ENCODE measurements at regions not wholly inside any gene's neighbourhood (a gene's known extent, or its start where the extent isn't known, plus 50 kb on each side); places are given as distances from the start of the nearest gene placed in this dataset.

DNA sequence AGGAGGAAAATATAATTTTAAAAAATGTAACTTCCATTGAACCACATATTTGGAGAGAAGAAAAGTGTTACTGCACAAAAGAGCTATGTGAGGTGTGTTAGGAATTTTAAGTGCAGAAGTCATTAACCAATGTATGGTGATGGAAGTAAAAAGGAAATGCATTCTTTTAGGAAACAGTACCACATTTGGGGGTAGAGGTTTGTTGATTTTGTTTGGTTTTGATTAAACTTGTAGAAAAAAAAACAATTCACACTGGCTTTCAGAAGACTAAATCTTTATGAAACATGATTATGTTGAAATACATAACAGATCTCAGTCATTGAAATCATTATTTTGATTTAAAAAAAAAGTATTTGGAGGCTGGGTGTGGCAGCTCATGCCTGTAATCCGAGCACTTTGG is 1287.0 kb upstream of the GJE1 start:
- no peaks in the 10 kb centered on the region for H3K36me3 Mint-ChIP-seq (ENCODE audit: low read depth)
- no peak overlapping the region for H3K27ac Mint-ChIP-seq
- TF ChIP-seq, protein P1, sequence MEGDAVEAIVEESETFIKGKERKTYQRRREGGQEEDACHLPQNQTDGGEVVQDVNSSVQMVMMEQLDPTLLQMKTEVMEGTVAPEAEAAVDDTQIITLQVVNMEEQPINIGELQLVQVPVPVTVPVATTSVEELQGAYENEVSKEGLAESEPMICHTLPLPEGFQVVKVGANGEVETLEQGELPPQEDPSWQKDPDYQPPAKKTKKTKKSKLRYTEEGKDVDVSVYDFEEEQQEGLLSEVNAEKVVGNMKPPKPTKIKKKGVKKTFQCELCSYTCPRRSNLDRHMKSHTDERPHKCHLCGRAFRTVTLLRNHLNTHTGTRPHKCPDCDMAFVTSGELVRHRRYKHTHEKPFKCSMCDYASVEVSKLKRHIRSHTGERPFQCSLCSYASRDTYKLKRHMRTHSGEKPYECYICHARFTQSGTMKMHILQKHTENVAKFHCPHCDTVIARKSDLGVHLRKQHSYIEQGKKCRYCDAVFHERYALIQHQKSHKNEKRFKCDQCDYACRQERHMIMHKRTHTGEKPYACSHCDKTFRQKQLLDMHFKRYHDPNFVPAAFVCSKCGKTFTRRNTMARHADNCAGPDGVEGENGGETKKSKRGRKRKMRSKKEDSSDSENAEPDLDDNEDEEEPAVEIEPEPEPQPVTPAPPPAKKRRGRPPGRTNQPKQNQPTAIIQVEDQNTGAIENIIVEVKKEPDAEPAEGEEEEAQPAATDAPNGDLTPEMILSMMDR (IDR thresholded peaks at IDR 0.05; ENCODE audit: unreplicated experiment in 3 of 3), result no peak
- no peaks in the 10 kb centered on the region for H3K27me3 Mint-ChIP-seq (ENCODE audit: low read depth)
- H3K4me1 Mint-ChIP-seq, result peaks cover 5% of the 10 kb centered on the region
- no peaks in the 10 kb centered on the region for H3K9me3 Mint-ChIP-seq
- no peak overlapping the region for H3K4me3 Mint-ChIP-seq

DNA sequence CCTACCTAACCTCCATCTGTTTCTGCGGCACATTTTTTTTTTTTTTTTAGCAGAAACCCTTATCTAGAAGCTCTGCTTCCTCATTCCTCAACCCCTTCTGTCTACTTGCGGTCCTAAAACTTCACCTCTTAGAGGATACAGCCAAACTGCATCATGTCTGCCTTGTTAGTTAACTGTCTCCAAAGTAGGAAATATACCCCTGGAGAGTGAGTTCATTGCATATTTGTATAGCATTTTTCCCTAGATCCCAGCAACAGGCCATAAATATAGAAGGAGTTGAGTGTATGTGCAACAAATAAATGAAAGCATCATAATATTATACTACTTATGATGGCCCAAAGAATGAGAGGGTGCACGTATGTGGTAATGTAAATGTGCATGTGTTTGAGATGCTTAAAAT is 1288.6 kb upstream of the GJE1 start:
- Mint-ChIP-seq H3K4me1 (peaks cover 3% of the 10 kb centered on the region), H3K9me3 (no peaks in the 10 kb centered on the region), H3K36me3 (ENCODE audit: low read depth) (no peaks in the 10 kb centered on the region), H3K27ac (no peak overlapping the region), H3K4me3 (no peak overlapping the region), H3K27me3 (ENCODE audit: low read depth) (no peaks in the 10 kb centered on the region)
- TF ChIP-seq, protein P1 (IDR thresholded peaks at IDR 0.05; ENCODE audit: unreplicated experiment in 3 of 3), result no peak

DNA sequence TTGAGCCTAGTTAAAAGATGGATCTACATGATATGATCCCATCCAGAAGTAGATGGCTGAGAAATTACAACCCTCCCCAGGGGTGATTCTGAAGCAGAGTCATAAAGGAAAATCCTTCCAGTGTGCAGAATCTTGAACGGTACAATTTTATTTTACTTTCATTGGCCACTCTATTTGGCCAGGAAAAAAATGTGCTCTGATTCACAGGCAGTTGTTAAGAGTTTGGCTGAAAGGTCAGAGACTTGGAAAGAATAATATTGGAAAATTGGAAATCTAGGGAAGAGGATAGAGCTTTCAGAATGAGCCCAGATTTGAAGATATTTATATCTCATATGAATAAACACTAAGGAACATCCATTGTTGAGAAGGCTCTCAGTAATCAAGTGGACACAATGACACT is 1299.3 kb upstream of the GJE1 start:
- TF ChIP-seq, protein P1 (IDR thresholded peaks at IDR 0.05; ENCODE audit: unreplicated experiment in 3 of 3), result no peak
- Mint-ChIP-seq H3K36me3 (ENCODE audit: low read depth) (no peaks in the 10 kb centered on the region), H3K9me3 (no peaks in the 10 kb centered on the region), H3K4me1 (no peaks in the 10 kb centered on the region), H3K27me3 (ENCODE audit: low read depth) (no peaks in the 10 kb centered on the region), H3K27ac (no peak overlapping the region), H3K4me3 (no peak overlapping the region)

DNA sequence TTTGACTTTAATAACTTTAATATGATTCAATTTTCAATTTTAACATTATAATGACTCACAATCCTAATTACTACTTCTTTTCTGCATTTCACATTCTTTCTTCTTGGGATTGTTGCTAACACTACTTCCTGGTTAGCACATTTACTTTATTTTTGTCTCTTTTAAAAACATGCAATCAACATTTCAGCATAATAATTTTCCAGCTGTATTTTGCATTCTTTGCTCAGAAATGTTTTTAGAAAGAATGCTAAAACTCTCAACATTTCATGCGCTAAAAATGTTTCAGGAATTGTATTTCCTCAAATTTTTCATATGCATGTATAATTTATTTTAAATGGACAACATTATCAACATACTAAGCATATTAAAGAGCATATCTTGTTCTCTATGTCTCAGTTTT is 1302.1 kb upstream of the GJE1 start:
- Mint-ChIP-seq H3K36me3 (ENCODE audit: low read depth) (no peaks in the 10 kb centered on the region), H3K9me3 (no peaks in the 10 kb centered on the region), H3K27me3 (ENCODE audit: low read depth) (no peaks in the 10 kb centered on the region), H3K4me3 (no peak overlapping the region), H3K27ac (no peak overlapping the region), H3K4me1 (no peaks in the 10 kb centered on the region)
- TF ChIP-seq, protein P1 (IDR thresholded peaks at IDR 0.05; ENCODE audit: unreplicated experiment in 3 of 3), result no peak

DNA sequence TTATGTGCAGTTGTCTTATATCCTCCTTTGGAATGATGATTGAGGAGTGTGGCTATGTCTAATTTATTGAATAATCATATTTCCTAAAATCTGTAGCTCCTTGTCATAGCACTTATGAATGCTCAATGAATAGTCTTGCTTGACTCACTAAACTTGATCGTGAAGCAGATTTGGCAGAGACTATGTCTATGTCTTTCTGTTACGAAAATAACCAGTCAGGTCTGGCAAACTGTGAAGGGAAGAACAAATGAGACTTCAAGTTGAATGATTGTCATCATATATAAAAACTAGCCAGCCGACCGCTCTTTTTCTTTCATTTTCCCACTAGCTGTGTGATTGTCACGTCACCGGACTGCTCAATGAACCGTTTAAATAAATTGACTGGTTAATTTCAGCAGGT is 1303.9 kb upstream of the GJE1 start:
- Mint-ChIP-seq H3K4me3 (no peak overlapping the region), H3K4me1 (no peaks in the 10 kb centered on the region), H3K27ac (no peak overlapping the region), H3K36me3 (ENCODE audit: low read depth) (no peaks in the 10 kb centered on the region), H3K27me3 (ENCODE audit: low read depth) (no peaks in the 10 kb centered on the region), H3K9me3 (no peaks in the 10 kb centered on the region)
- TF ChIP-seq, protein P1 (IDR thresholded peaks at IDR 0.05; ENCODE audit: unreplicated experiment in 3 of 3), result no peak

DNA sequence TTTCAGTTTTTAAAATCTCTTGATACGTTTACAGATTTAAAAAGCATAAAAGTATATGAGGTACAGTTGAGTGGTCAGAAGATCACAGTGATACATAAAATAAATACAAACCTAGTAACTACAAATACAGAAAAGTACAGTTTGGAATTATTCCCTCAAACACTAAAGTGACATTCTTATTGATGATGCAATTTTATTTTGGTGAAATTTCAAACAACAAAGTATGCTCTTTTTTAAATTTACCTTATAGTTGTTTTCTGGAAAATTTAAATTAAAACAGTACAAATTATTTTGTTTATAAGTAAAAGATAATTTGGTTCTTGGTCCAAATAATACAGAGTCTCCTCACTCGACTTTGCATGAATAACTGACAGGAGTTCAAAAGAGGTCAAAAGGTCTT is 1305.1 kb upstream of the GJE1 start:
- no peaks in the 10 kb centered on the region for H3K36me3 Mint-ChIP-seq (ENCODE audit: low read depth)
- no peak overlapping the region for H3K4me3 Mint-ChIP-seq
- TF ChIP-seq, protein P1 (IDR thresholded peaks at IDR 0.05; ENCODE audit: unreplicated experiment in 3 of 3), result no peak
- no peaks in the 10 kb centered on the region for H3K27me3 Mint-ChIP-seq (ENCODE audit: low read depth)
- H3K4me1 Mint-ChIP-seq, result no peaks in the 10 kb centered on the region
- H3K27ac Mint-ChIP-seq, result no peak overlapping the region
- H3K9me3 Mint-ChIP-seq, result no peaks in the 10 kb centered on the region

All from nephron (organoid).